GM23248 (cell line): ENCODE measurements at regions not wholly inside any gene's neighbourhood (a gene's known extent, or its start where the extent isn't known, plus 50 kb on each side); places are given as distances from the start of the nearest gene placed in this dataset. TPM values are rescaled to one million over a fixed set of nuclear protein-coding genes. Genes with fewer than 3 reads are reported as not detected.

ENCODE experiments used
- DNase-seq: peaks from one replicate; pipeline ENCODE4 v3.0.0-alpha.2; 2015
- H2AFZ ChIP-seq: fragments of 200-600 bp; sonication (generic); 2 replicates; pipeline ENCODE4 v1.6.1; 2016; ENCODE audit warnings: antibody characterized with exemption
- H3F3A ChIP-seq: fragments of 200-600 bp; sonication (generic); 2 replicates; pipeline ENCODE4 v1.6.1; 2016; ENCODE audit warnings: mild to moderate bottlenecking, antibody characterized with exemption, mixed run types; ENCODE audit not compliant: insufficient read depth
- H3K27ac ChIP-seq: fragments of 200-600 bp; sonication (generic); 2 replicates; pipeline ENCODE4 v1.5.1; 2016; ENCODE audit warnings: mild to moderate bottlenecking
- H3K27me3 ChIP-seq: fragments of 200-600 bp; sonication (generic); replicated peaks from 2 replicates; pipeline ENCODE4 v1.6.1; 2016; ENCODE audit warnings: mild to moderate bottlenecking; ENCODE audit not compliant: insufficient read depth
- H3K36me3 ChIP-seq: fragments of 200-600 bp; sonication (generic); 2 replicates; pipeline ENCODE4 v1.6.1; 2016; ENCODE audit warnings: low read depth, mild to moderate bottlenecking
- H3K4me1 ChIP-seq: fragments of 200-600 bp; sonication (generic); 2 replicates; pipeline ENCODE4 v1.6.1; 2016; ENCODE audit warnings: mild to moderate bottlenecking; ENCODE audit not compliant: insufficient read depth
- H3K4me2 ChIP-seq: fragments of 200-600 bp; sonication (generic); one replicate; pipeline ENCODE4 v1.6.1; 2016; ENCODE audit warnings: mild to moderate bottlenecking; ENCODE audit not compliant: unreplicated experiment
- H3K4me3 ChIP-seq: fragments of 200-600 bp; sonication (generic); 2 replicates; pipeline ENCODE4 v1.5.1; 2016; ENCODE audit warnings: mild to moderate bottlenecking
- H3K79me2 ChIP-seq: fragments of 200-600 bp; sonication (generic); 2 replicates; pipeline ENCODE4 v1.6.1; 2016; ENCODE audit warnings: mild to moderate bottlenecking; ENCODE audit not compliant: insufficient read depth
- H3K9ac ChIP-seq: fragments of 200-600 bp; sonication (generic); 2 replicates; pipeline ENCODE4 v1.6.1; 2016; ENCODE audit warnings: mild to moderate bottlenecking
- H3K9me2 ChIP-seq: fragments of 200-600 bp; sonication (generic); 2 replicates; pipeline ENCODE4 v1.6.1; 2016; ENCODE audit warnings: mixed run types, mild to moderate bottlenecking, moderate library complexity; ENCODE audit not compliant: insufficient read depth
- H3K9me3 ChIP-seq: fragments of 200-600 bp; sonication (generic); one replicate; pipeline ENCODE4 v1.6.1; 2017; ENCODE audit warnings: low read depth
- H4K20me1 ChIP-seq: fragments of 200-600 bp; sonication (generic); 2 replicates; pipeline ENCODE4 v1.6.0; 2016; ENCODE audit not compliant: insufficient read depth
- EZH2 ChIP-seq: fragments of 200-600 bp; sonication (generic); IDR thresholded peaks from 2 replicates; pipeline ENCODE4 v1.6.1; 2018; ENCODE audit warnings: antibody characterized with exemption, mild to moderate bottlenecking; ENCODE audit not compliant: insufficient read depth, poor library complexity, severe bottlenecking
- EZH2phosphoT487 ChIP-seq: fragments of 200-600 bp; sonication (generic); IDR thresholded peaks from 2 replicates; pipeline ENCODE4 v1.6.1; 2018; ENCODE audit warnings: antibody characterized with exemption, moderate library complexity, mild to moderate bottlenecking, low read depth; ENCODE audit not compliant: insufficient read depth
- WGBS, 2 experiments: methylation state at CpG; one replicate each; pipeline ENCODE4 v1.1.6; 2015 to 2017; ENCODE audit warnings: low lambda C conversion rate in 2 of 2, low coverage in 1 of 2; ENCODE audit errors: missing lambda C conversion rate in 2 of 2; 5-methylcytosine and 5-hydroxymethylcytosine counted together
- in situ Hi-C: fragments of 300-500 bp; cut with MboI; formaldehyde crosslinking; loops from 2 replicates; pipeline ENCODE4 v1.15.0; 2020
- small RNA-seq: library from RNA; depleted of rRNA; stranded (forward); fragments of <200 nt; gene quantifications from one replicate; pipeline ENCODE3, GENCODE V24; 2014; ENCODE audit warnings: low read depth, low replicate concordance

GRCh38 chr2:143823296-143823695 is 694.1 kb downstream of the ARHGAP15 start:
- Histone ChIP-seq H3K9me2 (no peaks in the 10 kb centered on the region; the same call in 1 of the 2 replicates), H3K4me1 (0 out of 2 replicates have a peak, but pooled peaks cover 3% of the 10 kb centered on the region), H2AFZ (no peak overlapping the region), H3K27me3 (no peaks in the 10 kb centered on the region), H3K4me3 (no peak overlapping the region), H3K4me2 (no peak overlapping the region), H3K36me3 (no peaks in the 10 kb centered on the region), H3K9me3 (no peaks in the 10 kb centered on the region), H3K9ac (no peak overlapping the region), H3K27ac (no peak overlapping the region), H3K79me2 (no peaks in the 10 kb centered on the region), H3F3A (no peaks in the 10 kb centered on the region), H4K20me1 (no peaks in the 10 kb centered on the region)
- in situ Hi-C loops = no loop called here
- 20 to 28% methylated on average over 2 of the region's 2 CpGs for WGBS, 2 experiments
- no peak for DNase-seq
- TF ChIP-seq EZH2phosphoT487 = no peak
- no peak for TF ChIP-seq EZH2

DNA sequence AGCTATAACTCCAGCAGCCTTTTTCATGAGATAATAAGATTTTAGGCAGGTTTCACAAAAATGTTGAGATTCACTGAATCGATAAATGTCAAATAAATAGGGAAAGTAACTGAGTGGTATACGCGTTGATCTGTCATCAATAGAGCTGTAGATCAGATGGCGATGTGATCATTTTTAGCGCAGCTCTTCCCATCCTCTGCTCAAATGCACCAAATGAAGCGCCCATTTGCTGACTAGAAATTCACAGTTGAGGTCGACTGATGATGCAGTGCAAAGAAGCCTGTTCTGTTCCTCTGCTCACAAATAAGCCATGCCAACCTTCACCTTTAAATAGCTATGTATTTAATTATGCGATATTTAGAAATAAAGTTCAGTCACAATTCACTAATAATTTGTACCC is 693.5 kb downstream of the ARHGAP15 start:
- H2AFZ ChIP-seq = no peak overlapping the region
- H3K4me1 ChIP-seq = 0 out of 2 replicates have a peak, but pooled peaks cover 3% of the 10 kb centered on the region
- H3K4me2 ChIP-seq = no peak overlapping the region
- TF ChIP-seq EZH2 (no peak), EZH2phosphoT487 (no peak)
- H3K79me2 ChIP-seq = no peaks in the 10 kb centered on the region
- H3K27ac ChIP-seq = no peak overlapping the region
- no peak overlapping the region for H3K9ac ChIP-seq
- no peak overlapping the region for H3K4me3 ChIP-seq
- H3K27me3 ChIP-seq = no peaks in the 10 kb centered on the region
- in situ Hi-C loops = no loop called here
- H4K20me1 ChIP-seq = no peaks in the 10 kb centered on the region
- no peaks in the 10 kb centered on the region for H3K36me3 ChIP-seq
- no peaks in the 10 kb centered on the region; the same call in 1 of the 2 replicates for H3K9me2 ChIP-seq
- H3K9me3 ChIP-seq = no peaks in the 10 kb centered on the region
- no peaks in the 10 kb centered on the region for H3F3A ChIP-seq
- DNase-seq = no peak
- 90 to 93% methylated on average over 8 of the region's 8 CpGs for WGBS, 2 experiments

GRCh38 chr2:143819764-143820163 is 690.5 kb downstream of the ARHGAP15 start:
- no peaks in the 10 kb centered on the region; the same call in 1 of the 2 replicates for H3K9me2 ChIP-seq
- peak overlapping the region; percentile 58 for H2AFZ ChIP-seq
- no peak overlapping the region for H3K9ac ChIP-seq
- H3K79me2 ChIP-seq = no peaks in the 10 kb centered on the region
- H3K4me3 ChIP-seq = peak overlapping the region; percentile 31
- H3K4me2 ChIP-seq = peak overlapping the region; percentile 65
- H3K27me3 ChIP-seq = no peaks in the 10 kb centered on the region
- in situ Hi-C loops = no loop called here
- no peaks in the 10 kb centered on the region for H3K36me3 ChIP-seq
- TF ChIP-seq EZH2 = no peak
- no peak for TF ChIP-seq EZH2phosphoT487
- 0 out of 2 replicates have a peak, but pooled peaks cover 3% of the 10 kb centered on the region for H3K4me1 ChIP-seq
- peak; percentile 10 for DNase-seq
- no peaks in the 10 kb centered on the region for H3F3A ChIP-seq
- H3K27ac ChIP-seq = no peak overlapping the region
- WGBS, 2 experiments = 11 to 13% methylated on average over 7 of the region's 7 CpGs
- H3K9me3 ChIP-seq = no peaks in the 10 kb centered on the region
- H4K20me1 ChIP-seq = no peaks in the 10 kb centered on the region

DNA sequence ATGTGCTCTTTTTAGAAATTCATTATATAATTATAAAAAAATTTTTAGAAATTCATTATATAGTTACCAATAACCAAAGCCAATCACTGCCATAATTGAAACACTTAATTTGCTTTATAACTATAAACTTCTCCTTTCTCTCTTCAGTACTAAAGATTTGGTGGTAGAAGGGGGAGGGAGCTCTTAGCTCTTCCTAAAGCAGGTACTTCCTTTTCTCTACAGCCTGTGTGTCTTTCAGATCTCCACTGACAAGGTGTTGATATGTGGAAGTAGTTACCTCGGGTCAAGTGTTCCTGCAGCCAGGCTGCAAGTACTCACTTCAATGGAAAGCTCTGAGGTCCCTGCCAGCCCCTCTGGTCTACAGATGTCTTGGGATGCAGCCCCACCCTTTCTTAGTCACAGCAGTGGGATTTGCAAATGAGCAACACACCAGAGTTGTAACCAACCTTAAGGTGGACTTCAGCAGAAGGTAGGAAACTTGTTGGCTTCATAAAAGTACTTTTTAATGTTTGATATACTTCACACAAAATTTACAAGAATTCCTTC is 690.0 kb downstream of the ARHGAP15 start:
- peak; percentile 50 for DNase-seq
- H3K36me3 ChIP-seq = no peaks in the 10 kb centered on the region
- H3K4me3 ChIP-seq = peak overlapping the region; percentile 31
- no peaks in the 10 kb centered on the region for H3K9me3 ChIP-seq
- H3K9ac ChIP-seq = no peak overlapping the region
- H3K4me1 ChIP-seq = 0 out of 2 replicates have a peak, but pooled peaks cover 3% of the 10 kb centered on the region
- 5 to 10% methylated on average over 1 of the region's 1 CpG for WGBS, 2 experiments
- no peaks in the 10 kb centered on the region for H3F3A ChIP-seq
- peak overlapping the region; percentile 65 for H3K4me2 ChIP-seq
- in situ Hi-C loops = no loop called here
- peak overlapping the region; percentile 58 for H2AFZ ChIP-seq
- TF ChIP-seq EZH2 = no peak
- TF ChIP-seq EZH2phosphoT487 = no peak
- no peak overlapping the region for H3K27ac ChIP-seq
- no peaks in the 10 kb centered on the region for H4K20me1 ChIP-seq
- no peaks in the 10 kb centered on the region for H3K79me2 ChIP-seq
- H3K9me2 ChIP-seq = no peaks in the 10 kb centered on the region; the same call in 1 of the 2 replicates
- H3K27me3 ChIP-seq = no peaks in the 10 kb centered on the region

Small RNAs in the stretch of these regions (small RNA-seq; reads per million reads assigned to genes)
- not detected for gene RF00019
